ENCODE measurements at regions not wholly inside any gene's neighbourhood (a gene's known extent, or its start where the extent isn't known, plus 50 kb on each side); places are given as distances from the start of the nearest gene placed in this dataset.
A peak's percentile ranks its signal among the peaks of the same experiment; 100 is the strongest.
"Not testable (repeated sequence)": the region's sequence is repeated elsewhere in the genome, so short reads cannot be mapped to it uniquely, and the experiment has no call there.

GRCh38 chr12:84411031-84411430, 501.6 kb downstream of the SLC6A15 start:
- no peaks in the 10 kb centered on the region for H3K36me3 ChIP-seq
- 33 to 62% (median 48%) methylated on average over 3 of the region's 3 CpGs for WGBS, 5 donors
- intact Hi-C loops (cut with DNase I; ENCODE audit: low total_unique reads), result no loop called here
- H3K4me1 ChIP-seq, result no peaks in the 10 kb centered on the region
- no peak for TF ChIP-seq CTCF (IDR thresholded peaks at IDR 0.05 in 8 of 11, conservative IDR thresholded peaks at IDR 0.05 in 3 of 11)
- no peak for TF ChIP-seq POLR2A (IDR thresholded peaks at IDR 0.05)
- no peak for TF ChIP-seq POLR2AphosphoS5 (IDR thresholded peaks at IDR 0.05)
- no peak overlapping the region for H3K4me3 ChIP-seq
- H3K27me3 ChIP-seq (replicated peaks in 1 of 7), result no peaks in the 10 kb centered on the region
- DNase-seq, result no peak
- no peak overlapping the region for H3K27ac ChIP-seq
- peaks cover 0 to 9% (median 0%) of the 10 kb centered on the region in 8 donors for H3K9me3 ChIP-seq

- WGBS, 5 donors, result 91 to 98% (median 94%) methylated on average over 1 of the region's 1 CpG
- no peaks in the 10 kb centered on the region for H3K36me3 ChIP-seq
- H3K4me1 ChIP-seq, result no peaks in the 10 kb centered on the region
- no peak for DNase-seq
- intact Hi-C loops (cut with DNase I; ENCODE audit: low total_unique reads), result no loop called here
- TF ChIP-seq CTCF (IDR thresholded peaks at IDR 0.05 in 8 of 11, conservative IDR thresholded peaks at IDR 0.05 in 3 of 11) (no peak), POLR2AphosphoS5 (IDR thresholded peaks at IDR 0.05) (no peak), POLR2A (IDR thresholded peaks at IDR 0.05) (no peak)
- no peaks in the 10 kb centered on the region for H3K27me3 ChIP-seq (replicated peaks in 1 of 7)
- H3K9me3 ChIP-seq, result peaks cover 0 to 12% (median 0%) of the 10 kb centered on the region in 8 donors
- H3K4me3 ChIP-seq, result no peak overlapping the region
- no peak overlapping the region for H3K27ac ChIP-seq
These were observed 503.7 kb downstream of the SLC6A15 start for GRCh38 chr12:84408936-84409335.

- H3K36me3 ChIP-seq; H3K4me3 ChIP-seq; intact Hi-C loops (cut with DNase I; ENCODE audit: low total_unique reads); H3K27me3 ChIP-seq (replicated peaks in 1 of 7); H3K27ac ChIP-seq; DNase-seq; H3K4me1 ChIP-seq: not testable (repeated sequence)
- H3K9me3 ChIP-seq, result peaks cover 0 to 12% (median 0%) of the 10 kb centered on the region in 8 donors
- WGBS, 5 donors, result 70 to 97% (median 88%) methylated on average over 1 of the region's 1 CpG
These were observed 505.9 kb downstream of the SLC6A15 start for GRCh38 chr12:84406720-84407119.

GRCh38 chr12:84397846-84398245, 514.8 kb downstream of the SLC6A15 start:
- no peak for DNase-seq
- H3K36me3 ChIP-seq, result no peaks in the 10 kb centered on the region
- intact Hi-C loops (cut with DNase I; ENCODE audit: low total_unique reads), result no loop called here
- TF ChIP-seq POLR2AphosphoS5 (IDR thresholded peaks at IDR 0.05) (no peak), POLR2A (IDR thresholded peaks at IDR 0.05) (no peak), CTCF (IDR thresholded peaks at IDR 0.05 in 8 of 11, conservative IDR thresholded peaks at IDR 0.05 in 3 of 11) (no peak)
- H3K27ac ChIP-seq, result no peak overlapping the region
- no peaks in the 10 kb centered on the region for H3K4me1 ChIP-seq
- H3K4me3 ChIP-seq, result no peak overlapping the region
- H3K27me3 ChIP-seq (replicated peaks in 1 of 7), result no peaks in the 10 kb centered on the region
- no peaks in the 10 kb centered on the region for H3K9me3 ChIP-seq

DNA sequence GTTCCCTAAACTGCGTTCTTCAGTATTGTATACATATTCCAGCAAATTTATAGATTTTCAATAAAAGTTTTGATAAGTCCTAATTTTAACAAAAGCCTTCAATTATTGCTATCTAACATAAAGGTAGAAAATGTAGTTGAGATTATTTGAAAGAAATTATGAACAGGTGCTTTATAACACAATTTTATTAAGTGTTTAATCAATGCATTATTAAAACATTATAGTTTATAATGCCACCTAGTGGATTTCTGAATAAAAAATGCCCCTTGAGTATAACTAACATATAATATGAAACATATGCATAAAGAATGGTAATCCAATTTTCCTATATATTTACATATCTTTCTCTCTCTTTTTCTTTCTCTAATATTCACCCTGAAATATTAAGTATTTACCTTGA, 515.3 kb downstream of the SLC6A15 start:
- Histone ChIP-seq H3K4me1 (no peaks in the 10 kb centered on the region), H3K27ac (no peak overlapping the region), H3K27me3 (replicated peaks in 1 of 7) (no peaks in the 10 kb centered on the region), H3K36me3 (no peaks in the 10 kb centered on the region), H3K9me3 (no peaks in the 10 kb centered on the region), H3K4me3 (no peak overlapping the region)
- WGBS, 5 donors, result 87 to 96% (median 93%) methylated on average over 1 of the region's 1 CpG
- no peak for DNase-seq
- intact Hi-C loops (cut with DNase I; ENCODE audit: low total_unique reads), result no loop called here
- TF ChIP-seq POLR2A (IDR thresholded peaks at IDR 0.05) (no peak), CTCF (IDR thresholded peaks at IDR 0.05 in 8 of 11, conservative IDR thresholded peaks at IDR 0.05 in 3 of 11) (peak in 1 of 11 experiments; percentile 8)

DNA sequence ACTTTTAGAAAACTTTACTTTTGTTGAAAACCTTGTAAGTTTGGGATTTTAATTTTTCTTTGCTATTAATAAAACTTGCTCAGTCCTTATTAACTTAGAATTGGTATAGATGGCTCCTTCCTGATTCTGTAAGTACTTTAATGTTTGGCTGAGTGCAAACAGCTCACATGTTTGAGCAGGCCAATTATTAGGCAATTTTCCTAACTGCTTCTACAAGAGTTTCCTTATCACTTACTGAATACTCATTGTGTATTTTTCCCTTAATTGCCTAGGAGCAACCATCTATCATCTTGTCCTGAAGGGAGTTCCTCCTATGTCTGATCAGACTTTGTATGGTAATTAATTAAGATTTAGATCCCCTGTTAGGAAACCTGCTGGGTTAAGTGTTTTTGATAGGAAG, 521.4 kb downstream of the SLC6A15 start:
- intact Hi-C loops (cut with DNase I; ENCODE audit: low total_unique reads); H3K4me3 ChIP-seq; H3K27ac ChIP-seq; DNase-seq; H3K27me3 ChIP-seq (replicated peaks in 1 of 7); H3K4me1 ChIP-seq; H3K36me3 ChIP-seq: not testable (repeated sequence)
- peaks cover 0 to 17% (median 7%) of the 10 kb centered on the region in 8 donors for H3K9me3 ChIP-seq

Measured in spleen (tissue), 11 donors.